IMR-90 (cell line): ENCODE measurements at regions not wholly inside any gene's neighbourhood (a gene's known extent, or its start where the extent isn't known, plus 50 kb on each side); places are given as distances from the start of the nearest gene placed in this dataset.

Source experiments
- CEBPB ChIP-seq: IDR thresholded peaks from 2 replicates; pipeline ENCODE4 v1.6.1; 2012; ENCODE audit warnings: low read depth, low read length, improper control_type of control experiment
- MXI1 ChIP-seq: IDR thresholded peaks from 2 replicates; pipeline ENCODE4 v1.6.1; 2012; ENCODE audit warnings: low read depth, mild to moderate bottlenecking, low read length, moderate library complexity, borderline replicate concordance
- RAD21 ChIP-seq: IDR thresholded peaks from 2 replicates; pipeline ENCODE4 v1.6.1; 2012; ENCODE audit warnings: low read length, improper control_type of control experiment
- TF ChIP-seq, protein P1 (sequence below): conservative IDR thresholded peaks from 2 replicates; pipeline ENCODE4 v1.5.1; 2012; ENCODE audit warnings: mild to moderate bottlenecking, low read depth, low read length, improper control_type of control experiment
- TF ChIP-seq, protein P2 (sequence below): fragments of 150-350 bp; IDR thresholded peaks from 2 replicates; pipeline ENCODE4 v1.6.1; 2017; ENCODE audit warnings: mild to moderate bottlenecking, antibody characterized with exemption, low read length, low read depth

- TF ChIP-seq CEBPB = peak; percentile 73
- TF ChIP-seq RAD21 = no peak
- TF ChIP-seq MXI1 = no peak
- TF ChIP-seq, protein P1, sequence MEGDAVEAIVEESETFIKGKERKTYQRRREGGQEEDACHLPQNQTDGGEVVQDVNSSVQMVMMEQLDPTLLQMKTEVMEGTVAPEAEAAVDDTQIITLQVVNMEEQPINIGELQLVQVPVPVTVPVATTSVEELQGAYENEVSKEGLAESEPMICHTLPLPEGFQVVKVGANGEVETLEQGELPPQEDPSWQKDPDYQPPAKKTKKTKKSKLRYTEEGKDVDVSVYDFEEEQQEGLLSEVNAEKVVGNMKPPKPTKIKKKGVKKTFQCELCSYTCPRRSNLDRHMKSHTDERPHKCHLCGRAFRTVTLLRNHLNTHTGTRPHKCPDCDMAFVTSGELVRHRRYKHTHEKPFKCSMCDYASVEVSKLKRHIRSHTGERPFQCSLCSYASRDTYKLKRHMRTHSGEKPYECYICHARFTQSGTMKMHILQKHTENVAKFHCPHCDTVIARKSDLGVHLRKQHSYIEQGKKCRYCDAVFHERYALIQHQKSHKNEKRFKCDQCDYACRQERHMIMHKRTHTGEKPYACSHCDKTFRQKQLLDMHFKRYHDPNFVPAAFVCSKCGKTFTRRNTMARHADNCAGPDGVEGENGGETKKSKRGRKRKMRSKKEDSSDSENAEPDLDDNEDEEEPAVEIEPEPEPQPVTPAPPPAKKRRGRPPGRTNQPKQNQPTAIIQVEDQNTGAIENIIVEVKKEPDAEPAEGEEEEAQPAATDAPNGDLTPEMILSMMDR = no peak
- TF ChIP-seq, protein P2, sequence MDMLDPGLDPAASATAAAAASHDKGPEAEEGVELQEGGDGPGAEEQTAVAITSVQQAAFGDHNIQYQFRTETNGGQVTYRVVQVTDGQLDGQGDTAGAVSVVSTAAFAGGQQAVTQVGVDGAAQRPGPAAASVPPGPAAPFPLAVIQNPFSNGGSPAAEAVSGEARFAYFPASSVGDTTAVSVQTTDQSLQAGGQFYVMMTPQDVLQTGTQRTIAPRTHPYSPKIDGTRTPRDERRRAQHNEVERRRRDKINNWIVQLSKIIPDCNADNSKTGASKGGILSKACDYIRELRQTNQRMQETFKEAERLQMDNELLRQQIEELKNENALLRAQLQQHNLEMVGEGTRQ = no peak
Measured at GRCh38 chr7:79882922-79883321, 251.7 kb upstream of the GNAI1 start.
